Activated naive CD8-positive, alpha-beta T cell treated with anti-CD3 and anti-CD28 coated beads for 36 hours (primary cell): ENCODE measurements at regions not wholly inside any gene's neighbourhood (a gene's known extent, or its start where the extent isn't known, plus 50 kb on each side); places are given as distances from the start of the nearest gene placed in this dataset.
"Not testable (repeated sequence)": the region's sequence is repeated elsewhere in the genome, so short reads cannot be mapped to it uniquely, and the experiment has no call there.

Experiments used
- DNase-seq: peaks from one replicate; pipeline ENCODE4 v3.0.0; 2021
- H3K27ac Mint-ChIP-seq: one replicate; pipeline ENCODE4 v1.8.0; 2022; ENCODE audit warnings: mild to moderate bottlenecking, moderate library complexity, mixed read lengths
- H3K27me3 Mint-ChIP-seq: one replicate; pipeline ENCODE4 v1.8.0; 2022; ENCODE audit warnings: mild to moderate bottlenecking, mixed read lengths
- H3K36me3 Mint-ChIP-seq: one replicate; pipeline ENCODE4 v1.8.0; 2021; ENCODE audit warnings: mild to moderate bottlenecking, mixed read lengths
- H3K4me1 Mint-ChIP-seq: one replicate; pipeline ENCODE4 v1.8.0; 2021; ENCODE audit warnings: mixed read lengths
- H3K4me3 Mint-ChIP-seq: one replicate; pipeline ENCODE4 v1.8.0; 2022; ENCODE audit warnings: mild to moderate bottlenecking, moderate library complexity, mixed read lengths
- H3K9me3 Mint-ChIP-seq: one replicate; pipeline ENCODE4 v1.8.0; 2022; ENCODE audit warnings: mixed read lengths

DNA sequence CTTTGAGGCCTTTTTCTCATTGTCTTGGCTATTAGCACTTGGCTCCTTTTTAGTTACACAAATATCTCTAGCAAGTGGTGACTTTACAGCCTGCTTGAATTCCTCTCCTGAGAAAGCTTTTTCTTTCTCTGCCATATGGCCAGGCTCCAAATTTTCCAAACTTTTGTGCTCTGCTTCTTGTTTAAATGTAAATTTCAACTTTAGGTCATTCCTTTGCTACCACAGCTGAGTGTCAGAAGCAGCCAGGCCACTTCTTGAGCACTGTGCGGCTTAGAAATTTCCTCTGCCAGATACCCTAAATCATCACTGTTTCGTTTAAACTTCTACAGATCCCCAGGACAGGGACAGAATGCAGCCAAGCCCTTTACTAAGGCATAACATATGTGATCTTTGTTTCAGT is 222.4 kb downstream of the FBXO8 start:
- no peak for DNase-seq

GRCh38 chr4:174058846-174059245 is 224.6 kb downstream of the FBXO8 start:
- peaks cover 3% of the 10 kb centered on the region for H3K27me3 Mint-ChIP-seq
- H3K4me3 Mint-ChIP-seq = no peak overlapping the region
- H3K9me3 Mint-ChIP-seq = peaks cover 7% of the 10 kb centered on the region
- H3K27ac Mint-ChIP-seq = no peak overlapping the region
- no peaks in the 10 kb centered on the region for H3K4me1 Mint-ChIP-seq
- DNase-seq = no peak
- no peaks in the 10 kb centered on the region for H3K36me3 Mint-ChIP-seq

More for the DNA sequence above, 222.4 kb downstream of the FBXO8 start:
- no peak overlapping the region for H3K4me3 Mint-ChIP-seq
- no peak overlapping the region for H3K27ac Mint-ChIP-seq
- H3K27me3 Mint-ChIP-seq = peaks cover 3% of the 10 kb centered on the region
- no peaks in the 10 kb centered on the region for H3K4me1 Mint-ChIP-seq
- H3K36me3 Mint-ChIP-seq = no peaks in the 10 kb centered on the region
- peaks cover 7% of the 10 kb centered on the region for H3K9me3 Mint-ChIP-seq

DNA sequence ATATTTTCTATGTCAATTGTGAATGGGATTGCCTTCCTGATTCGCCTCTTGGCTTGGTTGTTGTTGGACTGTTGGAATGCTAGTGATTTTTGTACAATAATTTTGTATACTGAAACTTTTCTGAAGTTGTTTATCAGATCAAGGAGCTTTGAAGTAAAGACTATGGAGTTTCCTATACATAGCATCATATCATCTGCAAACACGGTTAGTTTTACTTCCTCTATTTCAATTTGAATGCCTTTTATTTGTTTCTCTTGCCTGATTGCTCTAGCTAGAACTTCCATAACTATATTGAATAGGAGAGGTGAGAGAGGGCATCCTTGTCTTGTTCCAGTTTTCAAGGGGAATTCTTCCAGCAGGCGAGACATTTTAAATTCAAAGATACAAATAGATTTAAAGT is 226.5 kb downstream of the FBXO8 start:
- Mint-ChIP-seq H3K4me1 (no peaks in the 10 kb centered on the region), H3K36me3 (no peaks in the 10 kb centered on the region), H3K27me3 (peaks cover 3% of the 10 kb centered on the region)

DNA sequence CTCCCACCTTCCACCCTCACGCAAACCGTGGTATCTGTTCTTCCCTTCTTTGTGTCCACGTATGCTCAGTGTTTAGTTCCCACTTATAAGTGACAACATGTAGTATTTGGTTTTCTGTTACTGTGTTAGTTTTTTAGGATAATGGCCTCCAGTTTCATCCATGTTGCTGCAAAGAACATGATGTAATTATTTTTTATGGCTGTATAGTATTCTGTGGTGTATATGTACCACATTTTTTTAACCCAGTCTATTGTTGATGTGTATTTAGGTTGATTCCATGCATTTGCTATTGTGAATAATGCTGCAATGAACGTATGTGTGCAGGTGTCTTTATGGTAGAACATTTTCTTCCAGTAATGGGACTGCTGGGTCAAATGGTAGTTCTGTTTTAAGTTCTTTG is 228.1 kb downstream of the FBXO8 start:
- H3K36me3 Mint-ChIP-seq = no peaks in the 10 kb centered on the region
- H3K4me1 Mint-ChIP-seq = no peaks in the 10 kb centered on the region
- no peak overlapping the region for H3K4me3 Mint-ChIP-seq
- no peak overlapping the region for H3K27ac Mint-ChIP-seq
- DNase-seq = no peak
- H3K27me3 Mint-ChIP-seq = peaks cover 3% of the 10 kb centered on the region
- H3K9me3 Mint-ChIP-seq = peaks cover 7% of the 10 kb centered on the region

More for the DNA sequence above, 226.5 kb downstream of the FBXO8 start:
- no peak overlapping the region for H3K4me3 Mint-ChIP-seq
- H3K9me3 Mint-ChIP-seq = peaks cover 7% of the 10 kb centered on the region
- no peak for DNase-seq
- no peak overlapping the region for H3K27ac Mint-ChIP-seq

- Mint-ChIP-seq H3K27me3 (peaks cover 8% of the 10 kb centered on the region), H3K27ac (no peak overlapping the region), H3K9me3 (peaks cover 7% of the 10 kb centered on the region), H3K4me1 (no peaks in the 10 kb centered on the region), H3K4me3 (no peak overlapping the region), H3K36me3 (no peaks in the 10 kb centered on the region)
- DNase-seq = no peak
Observed at GRCh38 chr4:174053895-174054294, 229.6 kb downstream of the FBXO8 start.

DNA sequence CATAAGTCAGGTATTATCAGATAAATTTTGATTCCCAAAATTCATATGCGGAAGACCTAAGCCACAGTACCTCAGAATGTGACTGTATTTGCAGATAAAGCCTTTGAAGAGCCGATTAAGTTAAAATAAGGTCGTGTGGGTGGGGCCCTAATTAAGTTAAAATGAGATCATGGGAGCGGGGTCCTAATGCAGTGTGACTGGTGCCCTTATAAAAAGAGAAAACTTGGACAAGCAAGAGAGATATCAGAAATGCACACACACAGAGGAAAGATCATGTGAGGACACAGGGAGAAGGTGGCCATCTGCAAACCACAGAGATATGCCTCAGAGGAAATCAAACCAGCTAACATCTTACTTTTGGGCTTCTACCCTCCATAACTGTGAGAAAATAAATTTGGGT is 236.1 kb downstream of the FBXO8 start:
- H3K4me1 Mint-ChIP-seq = no peaks in the 10 kb centered on the region
- no peak overlapping the region for H3K4me3 Mint-ChIP-seq
- H3K36me3 Mint-ChIP-seq = no peaks in the 10 kb centered on the region
- H3K27ac Mint-ChIP-seq = no peak overlapping the region
- H3K27me3 Mint-ChIP-seq = peaks cover 5% of the 10 kb centered on the region
- peaks cover 6% of the 10 kb centered on the region for H3K9me3 Mint-ChIP-seq
- DNase-seq = no peak

DNA sequence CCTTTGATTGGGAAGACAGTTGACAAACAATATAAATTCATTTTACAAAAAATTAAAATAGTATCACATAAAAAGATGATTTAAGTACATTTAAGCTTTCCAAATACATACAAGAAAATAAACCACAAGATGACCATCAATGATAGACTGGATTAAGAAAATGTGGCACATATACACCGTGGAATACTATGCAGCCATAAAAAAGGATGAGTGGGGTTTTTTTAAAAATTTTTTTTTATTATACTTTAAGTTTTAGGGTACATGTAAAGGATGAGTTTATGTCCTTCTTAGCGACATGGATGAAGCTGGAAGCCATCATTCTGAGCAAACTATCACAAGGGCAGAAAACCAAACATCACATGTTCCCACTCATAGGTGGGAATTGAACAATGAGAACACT is 237.6 kb downstream of the FBXO8 start:
- H3K27ac Mint-ChIP-seq, H3K9me3 Mint-ChIP-seq, H3K4me1 Mint-ChIP-seq, DNase-seq, H3K27me3 Mint-ChIP-seq, H3K36me3 Mint-ChIP-seq, H3K4me3 Mint-ChIP-seq: not testable (repeated sequence)

- Mint-ChIP-seq H3K4me3 (no peak overlapping the region), H3K9me3 (peaks cover 6% of the 10 kb centered on the region), H3K27ac (no peak overlapping the region), H3K4me1 (no peaks in the 10 kb centered on the region), H3K36me3 (no peaks in the 10 kb centered on the region), H3K27me3 (peaks cover 5% of the 10 kb centered on the region)
- no peak for DNase-seq
Observed at GRCh38 chr4:174045381-174045780, 238.1 kb downstream of the FBXO8 start.

GRCh38 chr4:174041555-174042105 is 241.8 kb downstream of the FBXO8 start:
- H3K27ac Mint-ChIP-seq = no peak overlapping the region
- no peak for DNase-seq
- no peaks in the 10 kb centered on the region for H3K36me3 Mint-ChIP-seq
- no peaks in the 10 kb centered on the region for H3K27me3 Mint-ChIP-seq
- no peak overlapping the region for H3K4me3 Mint-ChIP-seq
- H3K4me1 Mint-ChIP-seq = no peaks in the 10 kb centered on the region
- peaks cover 6% of the 10 kb centered on the region for H3K9me3 Mint-ChIP-seq

GRCh38 chr4:174040287-174040686 is 243.2 kb downstream of the FBXO8 start:
- H3K27me3 Mint-ChIP-seq = no peaks in the 10 kb centered on the region
- H3K4me1 Mint-ChIP-seq = no peaks in the 10 kb centered on the region
- H3K36me3 Mint-ChIP-seq = no peaks in the 10 kb centered on the region
- no peak for DNase-seq
- H3K27ac Mint-ChIP-seq = no peak overlapping the region
- no peak overlapping the region for H3K4me3 Mint-ChIP-seq
- peaks cover 2% of the 10 kb centered on the region for H3K9me3 Mint-ChIP-seq

DNA sequence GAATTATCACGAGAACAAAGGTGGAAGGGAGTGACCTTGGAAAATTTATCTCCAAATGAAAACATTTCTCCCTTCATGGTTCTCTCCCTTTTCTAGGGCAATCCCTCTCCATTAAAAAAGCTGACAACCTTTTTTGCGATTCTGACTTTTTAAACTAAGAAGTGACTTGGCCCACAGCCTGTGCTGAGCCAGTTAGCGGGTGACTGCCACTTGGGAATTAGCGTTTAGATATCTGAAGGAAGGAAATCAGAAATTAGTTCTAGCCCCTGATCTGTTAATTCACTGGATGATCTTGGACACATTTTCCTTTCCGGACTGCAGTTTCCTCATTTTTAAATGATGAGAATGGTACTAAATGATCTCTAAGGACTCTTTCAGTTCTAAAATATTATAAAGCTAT is 245.0 kb downstream of the FBXO8 start:
- no peaks in the 10 kb centered on the region for H3K36me3 Mint-ChIP-seq
- DNase-seq = no peak
- no peaks in the 10 kb centered on the region for H3K4me1 Mint-ChIP-seq
- no peaks in the 10 kb centered on the region for H3K9me3 Mint-ChIP-seq
- H3K4me3 Mint-ChIP-seq = no peak overlapping the region
- H3K27me3 Mint-ChIP-seq = no peaks in the 10 kb centered on the region
- no peak overlapping the region for H3K27ac Mint-ChIP-seq

GRCh38 chr4:174037631-174038030 is 245.8 kb downstream of the FBXO8 start:
- Mint-ChIP-seq H3K4me3 (no peak overlapping the region), H3K27me3 (no peaks in the 10 kb centered on the region), H3K36me3 (no peaks in the 10 kb centered on the region), H3K27ac (no peak overlapping the region), H3K9me3 (no peaks in the 10 kb centered on the region), H3K4me1 (no peaks in the 10 kb centered on the region)
- no peak for DNase-seq

GRCh38 chr4:174037049-174037448 is 246.4 kb downstream of the FBXO8 start:
- Mint-ChIP-seq H3K9me3 (no peaks in the 10 kb centered on the region), H3K27me3 (no peaks in the 10 kb centered on the region), H3K4me1 (no peaks in the 10 kb centered on the region), H3K36me3 (no peaks in the 10 kb centered on the region), H3K4me3 (no peak overlapping the region), H3K27ac (no peak overlapping the region)
- no peak for DNase-seq

GRCh38 chr4:174036576-174036975 is 246.9 kb downstream of the FBXO8 start:
- no peaks in the 10 kb centered on the region for H3K36me3 Mint-ChIP-seq
- H3K4me1 Mint-ChIP-seq = no peaks in the 10 kb centered on the region
- DNase-seq = no peak
- H3K27ac Mint-ChIP-seq = no peak overlapping the region
- H3K27me3 Mint-ChIP-seq = no peaks in the 10 kb centered on the region
- H3K9me3 Mint-ChIP-seq = no peaks in the 10 kb centered on the region
- no peak overlapping the region for H3K4me3 Mint-ChIP-seq

DNA sequence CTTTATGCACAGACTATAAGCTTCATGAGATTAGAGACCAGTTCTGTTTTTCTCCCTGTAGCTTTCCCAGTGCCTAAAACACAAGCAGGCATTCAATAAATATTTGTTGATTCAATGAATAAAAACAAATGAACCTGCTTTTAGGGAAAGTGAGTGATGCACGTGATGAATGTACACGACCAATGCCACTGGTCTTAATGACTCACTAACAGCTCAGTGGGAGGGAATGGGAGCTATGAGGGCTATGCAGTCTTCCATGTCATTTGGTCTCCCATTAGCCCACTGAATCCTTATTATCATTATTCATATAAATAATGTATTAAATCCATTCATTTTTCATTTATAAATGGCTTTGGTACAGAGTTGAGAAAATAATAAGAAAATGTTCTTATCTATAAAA is 247.4 kb downstream of the FBXO8 start:
- Mint-ChIP-seq H3K9me3 (no peaks in the 10 kb centered on the region), H3K36me3 (no peaks in the 10 kb centered on the region), H3K4me1 (no peaks in the 10 kb centered on the region), H3K27ac (no peak overlapping the region), H3K4me3 (no peak overlapping the region), H3K27me3 (no peaks in the 10 kb centered on the region)
- DNase-seq = no peak

- Mint-ChIP-seq H3K9me3 (no peaks in the 10 kb centered on the region), H3K27me3 (peaks cover 4% of the 10 kb centered on the region), H3K4me3 (no peak overlapping the region), H3K36me3 (no peaks in the 10 kb centered on the region), H3K4me1 (no peaks in the 10 kb centered on the region), H3K27ac (no peak overlapping the region)
- no peak for DNase-seq
Observed at GRCh38 chr4:174023641-174024040, 259.8 kb downstream of the FBXO8 start.

DNA sequence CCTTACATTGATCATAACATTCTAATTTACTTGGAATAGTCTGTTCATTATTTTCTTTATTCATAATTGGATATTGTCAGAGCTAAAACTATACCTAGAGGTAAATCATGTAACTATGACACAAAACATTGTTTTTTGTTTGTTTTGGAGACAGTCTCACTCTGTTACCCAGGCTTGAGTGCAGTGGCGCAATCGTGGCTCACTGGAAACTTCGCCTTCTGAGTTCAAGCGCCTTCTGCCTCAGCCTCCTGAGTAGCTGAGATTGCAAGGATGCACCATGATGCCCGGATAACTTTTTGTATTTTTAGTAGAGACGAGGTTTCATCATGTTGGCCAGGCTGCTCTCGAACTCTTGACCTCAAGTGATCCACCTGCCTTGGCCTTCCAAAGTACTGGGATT is 265.2 kb downstream of the FBXO8 start:
- Mint-ChIP-seq H3K9me3 (no peaks in the 10 kb centered on the region), H3K4me1 (no peaks in the 10 kb centered on the region), H3K27me3 (peaks cover 4% of the 10 kb centered on the region), H3K4me3 (no peak overlapping the region), H3K27ac (no peak overlapping the region), H3K36me3 (no peaks in the 10 kb centered on the region)
- DNase-seq = no peak
